ENCODE measurements at regions not wholly inside any gene's neighbourhood (a gene's known extent, or its start where the extent isn't known, plus 50 kb on each side); places are given as distances from the start of the nearest gene placed in this dataset.

DNA sequence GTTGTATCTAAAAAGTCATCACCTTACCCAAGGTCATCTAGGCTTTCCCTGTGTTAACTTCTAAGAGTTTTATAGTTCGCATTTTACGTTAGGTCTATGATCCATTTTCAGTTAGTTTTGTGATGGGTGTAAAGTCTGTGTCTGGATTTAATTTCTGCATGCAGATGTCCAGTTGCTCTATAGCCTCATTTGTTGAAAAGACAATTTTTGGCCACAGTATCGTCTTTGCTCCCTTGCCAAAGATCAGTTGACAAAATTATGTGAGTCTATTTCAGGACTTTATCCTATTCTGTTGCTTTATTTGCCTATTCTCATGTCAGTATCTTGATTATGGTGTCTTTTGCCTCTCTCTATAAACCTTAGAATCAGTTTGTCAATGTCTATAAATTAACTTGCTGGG, 85.1 kb downstream of the METRNL start:
- TF ChIP-seq POLR2A (IDR thresholded peaks at IDR 0.05; ENCODE audit: extremely low read depth, insufficient read length), result no peak
- TF ChIP-seq, protein P1, sequence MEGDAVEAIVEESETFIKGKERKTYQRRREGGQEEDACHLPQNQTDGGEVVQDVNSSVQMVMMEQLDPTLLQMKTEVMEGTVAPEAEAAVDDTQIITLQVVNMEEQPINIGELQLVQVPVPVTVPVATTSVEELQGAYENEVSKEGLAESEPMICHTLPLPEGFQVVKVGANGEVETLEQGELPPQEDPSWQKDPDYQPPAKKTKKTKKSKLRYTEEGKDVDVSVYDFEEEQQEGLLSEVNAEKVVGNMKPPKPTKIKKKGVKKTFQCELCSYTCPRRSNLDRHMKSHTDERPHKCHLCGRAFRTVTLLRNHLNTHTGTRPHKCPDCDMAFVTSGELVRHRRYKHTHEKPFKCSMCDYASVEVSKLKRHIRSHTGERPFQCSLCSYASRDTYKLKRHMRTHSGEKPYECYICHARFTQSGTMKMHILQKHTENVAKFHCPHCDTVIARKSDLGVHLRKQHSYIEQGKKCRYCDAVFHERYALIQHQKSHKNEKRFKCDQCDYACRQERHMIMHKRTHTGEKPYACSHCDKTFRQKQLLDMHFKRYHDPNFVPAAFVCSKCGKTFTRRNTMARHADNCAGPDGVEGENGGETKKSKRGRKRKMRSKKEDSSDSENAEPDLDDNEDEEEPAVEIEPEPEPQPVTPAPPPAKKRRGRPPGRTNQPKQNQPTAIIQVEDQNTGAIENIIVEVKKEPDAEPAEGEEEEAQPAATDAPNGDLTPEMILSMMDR (IDR thresholded peaks at IDR 0.05; ENCODE audit: low read depth, low read length), result no peak
